Activated naive CD8-positive, alpha-beta T cell treated with anti-CD3 and anti-CD28 coated beads, Interleukin-2, amount 10 ng/mL, durations not matched to agents 7 days and 5 days (primary cell): ENCODE measurements at regions not wholly inside any gene's neighbourhood (a gene's known extent, or its start where the extent isn't known, plus 50 kb on each side); places are given as distances from the start of the nearest gene placed in this dataset.

Experiments
- ATAC-seq: fragments of 150-1000 bp; cut with Tn5 transposase; one replicate; pipeline ENCODE4 v1.10.0; 2021; ENCODE audit warnings: low read depth, moderate library complexity
- POLR2A ChIA-PET: fragments of 350-600 bp; sonication (Branson Sonifier 250); formaldehyde crosslinking; loops from one replicate; lab custom pipeline; 2021; ENCODE audit warnings: antibody characterized with exemption; lab: Charles Lee
- DNase-seq: peaks from one replicate; pipeline ENCODE4 v3.0.0; 2021
- H3K27ac Mint-ChIP-seq: one replicate; pipeline ENCODE4 v1.8.0; 2022; ENCODE audit warnings: mild to moderate bottlenecking, mixed read lengths
- H3K27me3 Mint-ChIP-seq: one replicate; pipeline ENCODE4 v1.8.0; 2022; ENCODE audit warnings: mild to moderate bottlenecking, moderate library complexity, mixed read lengths
- H3K36me3 Mint-ChIP-seq: one replicate; pipeline ENCODE4 v1.8.0; 2021; ENCODE audit warnings: mild to moderate bottlenecking, mixed read lengths
- H3K4me1 Mint-ChIP-seq: one replicate; pipeline ENCODE4 v1.8.0; 2021; ENCODE audit warnings: mixed read lengths
- H3K4me3 Mint-ChIP-seq: one replicate; pipeline ENCODE4 v1.8.0; 2022; ENCODE audit warnings: mild to moderate bottlenecking, moderate library complexity, mixed read lengths
- H3K9me3 Mint-ChIP-seq: one replicate; pipeline ENCODE4 v1.8.0; 2021; ENCODE audit warnings: mixed read lengths

- POLR2A ChIA-PET, result no interaction called here
- no peaks in the 10 kb centered on the region for H3K4me1 Mint-ChIP-seq
- no peaks in the 10 kb centered on the region for H3K9me3 Mint-ChIP-seq
- H3K36me3 Mint-ChIP-seq, result no peaks in the 10 kb centered on the region
- peaks cover 13% of the 10 kb centered on the region for H3K27me3 Mint-ChIP-seq
- DNase-seq, result no peak
- no peak overlapping the region for H3K4me3 Mint-ChIP-seq
- no peak overlapping the region for H3K27ac Mint-ChIP-seq
- no peak for ATAC-seq
Measured at GRCh38 chr1:22271847-22272801, 129.2 kb upstream of the WNT4 start.

GRCh38 chr1:22273686-22274681, 131.1 kb upstream of the WNT4 start:
- Mint-ChIP-seq H3K4me3 (no peak overlapping the region), H3K4me1 (no peaks in the 10 kb centered on the region), H3K36me3 (no peaks in the 10 kb centered on the region), H3K9me3 (no peaks in the 10 kb centered on the region), H3K27me3 (peaks cover 13% of the 10 kb centered on the region), H3K27ac (no peak overlapping the region)
- ATAC-seq (no peak), DNase-seq (no peak)
- POLR2A ChIA-PET, result no interaction called here

GRCh38 chr1:22275167-22275566, 132.3 kb upstream of the WNT4 start:
- DNase-seq, result no peak
- Mint-ChIP-seq H3K9me3 (no peaks in the 10 kb centered on the region), H3K4me3 (no peak overlapping the region), H3K4me1 (no peaks in the 10 kb centered on the region), H3K27me3 (peaks cover 18% of the 10 kb centered on the region), H3K36me3 (no peaks in the 10 kb centered on the region), H3K27ac (no peak overlapping the region)
- POLR2A ChIA-PET, result interaction anchor here (1.0 kb wide), 1 partner anchor 223 kb away, joined by 3 read pairs; the partner anchor contains the start of gene CDC42
- ATAC-seq, result no peak

- no peaks in the 10 kb centered on the region for H3K36me3 Mint-ChIP-seq
- H3K4me1 Mint-ChIP-seq, result no peaks in the 10 kb centered on the region
- H3K27me3 Mint-ChIP-seq, result peaks cover 16% of the 10 kb centered on the region
- no peak overlapping the region for H3K4me3 Mint-ChIP-seq
- no peaks in the 10 kb centered on the region for H3K9me3 Mint-ChIP-seq
- H3K27ac Mint-ChIP-seq, result no peak overlapping the region
- peak; percentile 56 for ATAC-seq
- peak; percentile 63 for DNase-seq
- POLR2A ChIA-PET, result interaction anchor here (1.0 kb wide), 1 partner anchor 224 kb away, joined by 3 read pairs; the partner anchor contains the start of gene CDC42
Measured at GRCh38 chr1:22275626-22276395, 132.9 kb upstream of the WNT4 start.

- DNase-seq, result no peak
- POLR2A ChIA-PET, result no interaction called here
- H3K9me3 Mint-ChIP-seq, result no peaks in the 10 kb centered on the region
- H3K27ac Mint-ChIP-seq, result no peak overlapping the region
- no peak overlapping the region for H3K4me3 Mint-ChIP-seq
- ATAC-seq, result no peak
- H3K36me3 Mint-ChIP-seq, result no peaks in the 10 kb centered on the region
- peaks cover 15% of the 10 kb centered on the region for H3K27me3 Mint-ChIP-seq
- no peaks in the 10 kb centered on the region for H3K4me1 Mint-ChIP-seq
Measured at GRCh38 chr1:22276396-22276748, 133.5 kb upstream of the WNT4 start.

GRCh38 chr1:22277662-22278061, 134.8 kb upstream of the WNT4 start:
- POLR2A ChIA-PET, result no interaction called here
- Mint-ChIP-seq H3K36me3 (no peaks in the 10 kb centered on the region), H3K4me3 (no peak overlapping the region), H3K27me3 (peaks cover 11% of the 10 kb centered on the region), H3K27ac (no peak overlapping the region), H3K9me3 (no peaks in the 10 kb centered on the region), H3K4me1 (no peaks in the 10 kb centered on the region)
- DNase-seq, result no peak
- ATAC-seq, result no peak

- H3K9me3 Mint-ChIP-seq, result no peaks in the 10 kb centered on the region
- no peak overlapping the region for H3K4me3 Mint-ChIP-seq
- ATAC-seq, result no peak
- H3K4me1 Mint-ChIP-seq, result no peaks in the 10 kb centered on the region
- H3K27me3 Mint-ChIP-seq, result peaks cover 11% of the 10 kb centered on the region
- POLR2A ChIA-PET, result no interaction called here
- no peaks in the 10 kb centered on the region for H3K36me3 Mint-ChIP-seq
- no peak overlapping the region for H3K27ac Mint-ChIP-seq
- DNase-seq, result no peak
Measured at GRCh38 chr1:22279735-22280134, 136.8 kb upstream of the WNT4 start.

GRCh38 chr1:22280526-22280925, 137.6 kb upstream of the WNT4 start:
- Mint-ChIP-seq H3K36me3 (no peaks in the 10 kb centered on the region), H3K4me1 (no peaks in the 10 kb centered on the region), H3K4me3 (no peak overlapping the region), H3K9me3 (no peaks in the 10 kb centered on the region), H3K27ac (no peak overlapping the region), H3K27me3 (peaks cover 11% of the 10 kb centered on the region)
- no peak for DNase-seq
- ATAC-seq, result no peak
- POLR2A ChIA-PET, result interaction anchor here (0.7 kb wide), 1 partner anchor 1499 kb away, joined by 3 read pairs; no protein-coding TSS in a partner anchor

- no peak overlapping the region for H3K4me3 Mint-ChIP-seq
- POLR2A ChIA-PET, result no interaction called here
- no peaks in the 10 kb centered on the region for H3K9me3 Mint-ChIP-seq
- no peak overlapping the region for H3K27ac Mint-ChIP-seq
- no peaks in the 10 kb centered on the region for H3K36me3 Mint-ChIP-seq
- peaks cover 10% of the 10 kb centered on the region for H3K27me3 Mint-ChIP-seq
- ATAC-seq (no peak), DNase-seq (no peak)
- no peaks in the 10 kb centered on the region for H3K4me1 Mint-ChIP-seq
Measured at GRCh38 chr1:22281521-22282363, 138.8 kb upstream of the WNT4 start.

GRCh38 chr1:22282364-22282995, 139.6 kb upstream of the WNT4 start:
- H3K4me3 Mint-ChIP-seq, result no peak overlapping the region
- H3K9me3 Mint-ChIP-seq, result no peaks in the 10 kb centered on the region
- DNase-seq, result no peak
- no peak overlapping the region for H3K27ac Mint-ChIP-seq
- H3K36me3 Mint-ChIP-seq, result no peaks in the 10 kb centered on the region
- POLR2A ChIA-PET, result no interaction called here
- no peaks in the 10 kb centered on the region for H3K4me1 Mint-ChIP-seq
- H3K27me3 Mint-ChIP-seq, result peaks cover 9% of the 10 kb centered on the region
- ATAC-seq, result no peak

GRCh38 chr1:22283596-22283995, 140.7 kb upstream of the WNT4 start:
- no peak for ATAC-seq
- Mint-ChIP-seq H3K9me3 (no peaks in the 10 kb centered on the region), H3K36me3 (no peaks in the 10 kb centered on the region), H3K27me3 (peaks cover 9% of the 10 kb centered on the region), H3K27ac (no peak overlapping the region), H3K4me3 (no peak overlapping the region), H3K4me1 (no peaks in the 10 kb centered on the region)
- POLR2A ChIA-PET, result no interaction called here
- no peak for DNase-seq

- Mint-ChIP-seq H3K36me3 (no peaks in the 10 kb centered on the region), H3K27me3 (peaks cover 7% of the 10 kb centered on the region), H3K27ac (no peak overlapping the region), H3K9me3 (no peaks in the 10 kb centered on the region), H3K4me1 (no peaks in the 10 kb centered on the region), H3K4me3 (no peak overlapping the region)
- POLR2A ChIA-PET, result no interaction called here
- no peak for ATAC-seq
- DNase-seq, result no peak
Measured at GRCh38 chr1:22284236-22284635, 141.3 kb upstream of the WNT4 start.
